ENCODE measurements at regions not wholly inside any gene's neighbourhood (a gene's known extent, or its start where the extent isn't known, plus 50 kb on each side); places are given as distances from the start of the nearest gene placed in this dataset.

DNA sequence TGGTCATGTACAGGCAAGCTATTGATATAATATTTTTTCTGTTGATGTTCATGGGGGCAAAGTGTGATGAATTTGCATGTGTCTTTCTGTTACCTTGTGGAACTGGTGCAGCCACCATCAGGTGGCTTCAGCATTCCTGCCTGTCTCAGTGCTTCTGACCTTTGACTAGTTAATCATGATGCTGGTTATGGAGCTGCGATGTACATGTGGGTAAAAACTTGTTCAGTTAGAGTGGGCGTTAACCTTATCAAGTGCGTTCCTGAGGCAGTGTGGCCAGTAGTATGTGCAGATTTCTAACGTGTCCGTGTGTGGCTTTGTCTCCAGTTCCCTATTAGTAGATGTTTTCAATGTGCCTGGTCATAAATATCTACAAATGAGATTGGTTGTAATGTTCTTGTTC lies 127.4 kb upstream of the ZSWIM2 start:
- TF ChIP-seq, protein P1, sequence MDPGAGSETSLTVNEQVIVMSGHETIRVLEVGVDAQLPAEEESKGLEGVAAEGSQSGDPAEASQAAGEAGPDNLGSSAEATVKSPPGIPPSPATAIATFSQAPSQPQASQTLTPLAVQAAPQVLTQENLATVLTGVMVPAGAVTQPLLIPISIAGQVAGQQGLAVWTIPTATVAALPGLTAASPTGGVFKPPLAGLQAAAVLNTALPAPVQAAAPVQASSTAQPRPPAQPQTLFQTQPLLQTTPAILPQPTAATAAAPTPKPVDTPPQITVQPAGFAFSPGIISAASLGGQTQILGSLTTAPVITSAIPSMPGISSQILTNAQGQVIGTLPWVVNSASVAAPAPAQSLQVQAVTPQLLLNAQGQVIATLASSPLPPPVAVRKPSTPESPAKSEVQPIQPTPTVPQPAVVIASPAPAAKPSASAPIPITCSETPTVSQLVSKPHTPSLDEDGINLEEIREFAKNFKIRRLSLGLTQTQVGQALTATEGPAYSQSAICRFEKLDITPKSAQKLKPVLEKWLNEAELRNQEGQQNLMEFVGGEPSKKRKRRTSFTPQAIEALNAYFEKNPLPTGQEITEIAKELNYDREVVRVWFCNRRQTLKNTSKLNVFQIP (CRISPR knock-in tag; IDR thresholded peaks at IDR 0.05; ENCODE audit: borderline replicate concordance, low read depth), result no peak
- no peak for TF ChIP-seq ESRRG (CRISPR knock-in tag; IDR thresholded peaks at IDR 0.05)
- TF ChIP-seq PPARA (CRISPR knock-in tag; IDR thresholded peaks at IDR 0.05; ENCODE audit: borderline replicate concordance), result no peak
- no peak for TF ChIP-seq ZC3H10 (CRISPR knock-in tag; IDR thresholded peaks at IDR 0.05)
- TF ChIP-seq, protein P2, sequence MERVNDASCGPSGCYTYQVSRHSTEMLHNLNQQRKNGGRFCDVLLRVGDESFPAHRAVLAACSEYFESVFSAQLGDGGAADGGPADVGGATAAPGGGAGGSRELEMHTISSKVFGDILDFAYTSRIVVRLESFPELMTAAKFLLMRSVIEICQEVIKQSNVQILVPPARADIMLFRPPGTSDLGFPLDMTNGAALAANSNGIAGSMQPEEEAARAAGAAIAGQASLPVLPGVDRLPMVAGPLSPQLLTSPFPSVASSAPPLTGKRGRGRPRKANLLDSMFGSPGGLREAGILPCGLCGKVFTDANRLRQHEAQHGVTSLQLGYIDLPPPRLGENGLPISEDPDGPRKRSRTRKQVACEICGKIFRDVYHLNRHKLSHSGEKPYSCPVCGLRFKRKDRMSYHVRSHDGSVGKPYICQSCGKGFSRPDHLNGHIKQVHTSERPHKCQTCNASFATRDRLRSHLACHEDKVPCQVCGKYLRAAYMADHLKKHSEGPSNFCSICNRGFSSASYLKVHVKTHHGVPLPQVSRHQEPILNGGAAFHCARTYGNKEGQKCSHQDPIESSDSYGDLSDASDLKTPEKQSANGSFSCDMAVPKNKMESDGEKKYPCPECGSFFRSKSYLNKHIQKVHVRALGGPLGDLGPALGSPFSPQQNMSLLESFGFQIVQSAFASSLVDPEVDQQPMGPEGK (CRISPR knock-in tag; IDR thresholded peaks at IDR 0.05; ENCODE audit: borderline replicate concordance), result no peak
- TF ChIP-seq RARB (CRISPR knock-in tag; IDR thresholded peaks at IDR 0.05), result no peak
- no peak for TF ChIP-seq SNAI2 (CRISPR knock-in tag; IDR thresholded peaks at IDR 0.05)
- TF ChIP-seq, protein P3, sequence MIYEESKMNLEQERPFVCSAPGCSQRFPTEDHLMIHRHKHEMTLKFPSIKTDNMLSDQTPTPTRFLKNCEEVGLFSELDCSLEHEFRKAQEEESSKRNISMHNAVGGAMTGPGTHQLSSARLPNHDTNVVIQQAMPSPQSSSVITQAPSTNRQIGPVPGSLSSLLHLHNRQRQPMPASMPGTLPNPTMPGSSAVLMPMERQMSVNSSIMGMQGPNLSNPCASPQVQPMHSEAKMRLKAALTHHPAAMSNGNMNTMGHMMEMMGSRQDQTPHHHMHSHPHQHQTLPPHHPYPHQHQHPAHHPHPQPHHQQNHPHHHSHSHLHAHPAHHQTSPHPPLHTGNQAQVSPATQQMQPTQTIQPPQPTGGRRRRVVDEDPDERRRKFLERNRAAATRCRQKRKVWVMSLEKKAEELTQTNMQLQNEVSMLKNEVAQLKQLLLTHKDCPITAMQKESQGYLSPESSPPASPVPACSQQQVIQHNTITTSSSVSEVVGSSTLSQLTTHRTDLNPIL (CRISPR knock-in tag; IDR thresholded peaks at IDR 0.05; ENCODE audit: low read depth), result no peak
- no peak for TF ChIP-seq ZNF565 (CRISPR knock-in tag; conservative IDR thresholded peaks at IDR 0.05; ENCODE audit: low read depth)
- no peak for TF ChIP-seq ZNF8 (CRISPR knock-in tag; IDR thresholded peaks at IDR 0.05)
- TF ChIP-seq CSDC2 (CRISPR knock-in tag; IDR thresholded peaks at IDR 0.05), result no peak
- no peak for ATAC-seq

DNA sequence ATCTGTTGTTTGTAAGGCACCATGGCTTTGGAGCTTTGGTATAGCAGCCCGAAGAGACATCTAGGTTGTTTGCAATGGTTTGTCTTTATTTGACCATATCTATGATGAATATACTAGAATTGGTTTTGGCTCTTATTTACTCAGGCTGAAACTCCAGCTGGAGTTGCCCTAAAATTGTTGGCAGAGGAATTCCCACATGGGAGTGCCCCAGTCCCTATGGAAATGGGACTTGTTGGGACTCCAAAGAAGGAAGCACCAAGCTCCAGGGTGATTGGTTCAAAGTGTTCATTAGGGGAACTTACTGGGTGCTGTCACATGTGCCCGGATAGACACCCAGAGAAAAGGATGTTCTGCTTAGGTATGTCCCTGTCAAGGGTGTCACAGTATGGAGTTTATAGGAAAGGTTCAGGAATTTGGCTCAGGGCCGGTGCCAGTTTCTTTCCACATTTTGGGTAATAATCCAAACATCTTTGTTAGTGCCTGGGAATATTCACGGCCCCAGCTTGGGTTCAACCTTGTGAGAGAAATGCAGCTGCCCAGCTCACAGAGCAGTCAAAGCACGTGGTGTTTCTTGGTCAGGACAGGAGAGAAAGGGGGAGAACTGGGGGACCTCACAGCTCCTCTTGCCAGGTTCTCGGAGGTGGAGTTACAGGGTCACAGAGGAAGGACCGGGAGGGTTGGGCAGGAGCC lies 123.5 kb upstream of the ZSWIM2 start:
- ATAC-seq, result no peak
- TF ChIP-seq SNAI2 (CRISPR knock-in tag; IDR thresholded peaks at IDR 0.05) (no peak), ZFP3 (CRISPR knock-in tag; IDR thresholded peaks at IDR 0.05) (no peak), BACH2 (CRISPR knock-in tag; IDR thresholded peaks at IDR 0.05; ENCODE audit: borderline replicate concordance) (no peak), ARNTL (CRISPR knock-in tag; IDR thresholded peaks at IDR 0.05; ENCODE audit: borderline replicate concordance, low read depth) (no peak), ISL1 (CRISPR knock-in tag; IDR thresholded peaks at IDR 0.05) (no peak), PPARA (CRISPR knock-in tag; IDR thresholded peaks at IDR 0.05; ENCODE audit: borderline replicate concordance) (no peak), ZC3H10 (CRISPR knock-in tag; IDR thresholded peaks at IDR 0.05) (no peak), GLIS3 (CRISPR knock-in tag; IDR thresholded peaks at IDR 0.05) (no peak), OSR1 (CRISPR knock-in tag; IDR thresholded peaks at IDR 0.05) (no peak), ZFP30 (CRISPR knock-in tag; IDR thresholded peaks at IDR 0.05) (no peak)
- TF ChIP-seq, protein P2 (CRISPR knock-in tag; IDR thresholded peaks at IDR 0.05; ENCODE audit: borderline replicate concordance), result no peak
- TF ChIP-seq, protein P1 (CRISPR knock-in tag; IDR thresholded peaks at IDR 0.05; ENCODE audit: borderline replicate concordance, low read depth), result no peak
- TF ChIP-seq, protein P3 (CRISPR knock-in tag; IDR thresholded peaks at IDR 0.05; ENCODE audit: low read depth), result no peak

DNA sequence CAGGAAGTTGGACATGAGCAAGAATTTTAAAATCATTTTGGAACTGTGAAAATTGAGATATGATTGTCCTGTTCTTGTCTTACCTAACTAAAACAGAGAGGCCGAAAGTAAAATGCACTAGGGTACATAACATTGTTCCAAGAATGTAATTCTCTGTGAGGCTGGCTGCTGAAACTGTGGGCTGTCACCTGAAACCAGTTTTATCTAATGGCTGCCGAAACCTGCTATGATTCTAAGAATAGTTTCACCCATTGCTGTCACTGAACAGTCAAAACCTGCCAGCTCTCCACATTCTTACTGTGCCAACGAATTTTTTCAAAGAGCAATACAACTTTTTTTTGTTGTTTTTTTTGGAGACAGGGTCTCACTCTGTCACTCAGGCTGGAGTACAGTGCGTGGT lies 119.3 kb upstream of the ZSWIM2 start:
- no peak for ATAC-seq
- TF ChIP-seq SNAI2 (CRISPR knock-in tag; IDR thresholded peaks at IDR 0.05) (no peak), CSDC2 (CRISPR knock-in tag; IDR thresholded peaks at IDR 0.05) (no peak), ZFP3 (CRISPR knock-in tag; IDR thresholded peaks at IDR 0.05) (no peak), PPARA (CRISPR knock-in tag; IDR thresholded peaks at IDR 0.05; ENCODE audit: borderline replicate concordance) (no peak), GLIS3 (CRISPR knock-in tag; IDR thresholded peaks at IDR 0.05) (no peak), ISL1 (CRISPR knock-in tag; IDR thresholded peaks at IDR 0.05) (no peak), ARNTL (CRISPR knock-in tag; IDR thresholded peaks at IDR 0.05; ENCODE audit: borderline replicate concordance, low read depth) (no peak)
- TF ChIP-seq, protein P3 (CRISPR knock-in tag; IDR thresholded peaks at IDR 0.05; ENCODE audit: low read depth), result no peak
- TF ChIP-seq, protein P4, sequence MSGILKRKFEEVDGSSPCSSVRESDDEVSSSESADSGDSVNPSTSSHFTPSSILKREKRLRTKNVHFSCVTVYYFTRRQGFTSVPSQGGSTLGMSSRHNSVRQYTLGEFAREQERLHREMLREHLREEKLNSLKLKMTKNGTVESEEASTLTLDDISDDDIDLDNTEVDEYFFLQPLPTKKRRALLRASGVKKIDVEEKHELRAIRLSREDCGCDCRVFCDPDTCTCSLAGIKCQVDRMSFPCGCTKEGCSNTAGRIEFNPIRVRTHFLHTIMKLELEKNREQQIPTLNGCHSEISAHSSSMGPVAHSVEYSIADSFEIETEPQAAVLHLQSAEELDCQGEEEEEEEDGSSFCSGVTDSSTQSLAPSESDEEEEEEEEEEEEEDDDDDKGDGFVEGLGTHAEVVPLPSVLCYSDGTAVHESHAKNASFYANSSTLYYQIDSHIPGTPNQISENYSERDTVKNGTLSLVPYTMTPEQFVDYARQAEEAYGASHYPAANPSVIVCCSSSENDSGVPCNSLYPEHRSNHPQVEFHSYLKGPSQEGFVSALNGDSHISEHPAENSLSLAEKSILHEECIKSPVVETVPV (CRISPR knock-in tag; IDR thresholded peaks at IDR 0.05), result no peak
- TF ChIP-seq, protein P5, sequence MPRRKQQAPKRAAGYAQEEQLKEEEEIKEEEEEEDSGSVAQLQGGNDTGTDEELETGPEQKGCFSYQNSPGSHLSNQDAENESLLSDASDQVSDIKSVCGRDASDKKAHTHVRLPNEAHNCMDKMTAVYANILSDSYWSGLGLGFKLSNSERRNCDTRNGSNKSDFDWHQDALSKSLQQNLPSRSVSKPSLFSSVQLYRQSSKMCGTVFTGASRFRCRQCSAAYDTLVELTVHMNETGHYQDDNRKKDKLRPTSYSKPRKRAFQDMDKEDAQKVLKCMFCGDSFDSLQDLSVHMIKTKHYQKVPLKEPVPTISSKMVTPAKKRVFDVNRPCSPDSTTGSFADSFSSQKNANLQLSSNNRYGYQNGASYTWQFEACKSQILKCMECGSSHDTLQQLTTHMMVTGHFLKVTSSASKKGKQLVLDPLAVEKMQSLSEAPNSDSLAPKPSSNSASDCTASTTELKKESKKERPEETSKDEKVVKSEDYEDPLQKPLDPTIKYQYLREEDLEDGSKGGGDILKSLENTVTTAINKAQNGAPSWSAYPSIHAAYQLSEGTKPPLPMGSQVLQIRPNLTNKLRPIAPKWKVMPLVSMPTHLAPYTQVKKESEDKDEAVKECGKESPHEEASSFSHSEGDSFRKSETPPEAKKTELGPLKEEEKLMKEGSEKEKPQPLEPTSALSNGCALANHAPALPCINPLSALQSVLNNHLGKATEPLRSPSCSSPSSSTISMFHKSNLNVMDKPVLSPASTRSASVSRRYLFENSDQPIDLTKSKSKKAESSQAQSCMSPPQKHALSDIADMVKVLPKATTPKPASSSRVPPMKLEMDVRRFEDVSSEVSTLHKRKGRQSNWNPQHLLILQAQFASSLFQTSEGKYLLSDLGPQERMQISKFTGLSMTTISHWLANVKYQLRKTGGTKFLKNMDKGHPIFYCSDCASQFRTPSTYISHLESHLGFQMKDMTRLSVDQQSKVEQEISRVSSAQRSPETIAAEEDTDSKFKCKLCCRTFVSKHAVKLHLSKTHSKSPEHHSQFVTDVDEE (CRISPR knock-in tag; IDR thresholded peaks at IDR 0.05), result no peak

Measured in SK-N-SH treated with all-trans-retinoic acid at 6 μM for 48 hours (cell line).